IMR-90 (cell line): ENCODE measurements at regions not wholly inside any gene's neighbourhood (a gene's known extent, or its start where the extent isn't known, plus 50 kb on each side); places are given as distances from the start of the nearest gene placed in this dataset.

Experiments used
- ATAC-seq: fragments of 200-7000 bp; cut with Tn5 transposase; 2 replicates; pipeline ENCODE4 v1.9.1; 2020; ENCODE audit warnings: low read depth, mild to moderate bottlenecking, moderate library complexity
- BruUV-seq: library from RNA; stranded (reverse); fragments of 400-500 nt; replicated peaks from 2 replicates; lab custom pipeline; 2021; lab: Mats Ljungman, UMichigan
- CTCF ChIA-PET: fragments of 300-600 bp; formaldehyde crosslinking; extraction: SDS; loops from one replicate; lab custom pipeline; 2021; ENCODE audit warnings: antibody characterized with exemption; lab: Yijun Ruan, JAX
- POLR2A ChIA-PET: fragments of 300-600 bp; sonication (Branson Sonifier 250); formaldehyde crosslinking; loops from one replicate; lab custom pipeline; 2022; ENCODE audit warnings: antibody characterized with exemption; ENCODE audit not compliant: unreplicated experiment; lab: Charles Lee
- DNase-seq: peaks from one replicate; pipeline ENCODE4 v3.0.0; 2013
- H2AFZ ChIP-seq: replicated peaks from 2 replicates; pipeline ENCODE3; 2013; ENCODE audit warnings: low read length, mild to moderate bottlenecking; ENCODE audit not compliant: poor library complexity
- H2AK5ac ChIP-seq: 2 replicates; pipeline ENCODE4 v1.6.1; 2013; ENCODE audit warnings: low read depth, low read length, inconsistent platforms
- H2AK9ac ChIP-seq: replicated peaks from 2 replicates; pipeline ENCODE3; 2013; ENCODE audit warnings: mild to moderate bottlenecking, low read depth, low read length, moderate library complexity; ENCODE audit not compliant: poor library complexity
- H2BK120ac ChIP-seq: 2 replicates; pipeline ENCODE4 v1.6.1; 2013; ENCODE audit warnings: low read depth, low read length, inconsistent platforms
- H2BK15ac ChIP-seq: 3 replicates; pipeline ENCODE4 v1.6.1; 2013; ENCODE audit warnings: low read depth, low read length, inconsistent platforms
- H2BK20ac ChIP-seq: 2 replicates; pipeline ENCODE4 v1.6.1; 2013; ENCODE audit warnings: low read depth, mild to moderate bottlenecking, inconsistent platforms, low read length, moderate library complexity
- H2BK5ac ChIP-seq: 2 replicates; pipeline ENCODE4 v1.6.1; 2013; ENCODE audit warnings: mild to moderate bottlenecking, low read depth, low read length, inconsistent platforms; ENCODE audit not compliant: poor library complexity, severe bottlenecking
- H3K14ac ChIP-seq: replicated peaks from 2 replicates; pipeline ENCODE4 v1.6.1; 2013; ENCODE audit warnings: low read depth, low read length, inconsistent platforms
- H3K18ac ChIP-seq: 2 replicates; pipeline ENCODE4 v1.6.1; 2013; ENCODE audit warnings: low read depth, low read length, control low read depth
- H3K23ac ChIP-seq: 2 replicates; pipeline ENCODE4 v1.6.1; 2013; ENCODE audit warnings: low read depth, low read length, inconsistent platforms
- H3K27ac ChIP-seq: 2 replicates; pipeline ENCODE4 v1.5.1; 2013; ENCODE audit warnings: mild to moderate bottlenecking, control low read depth, low read length; ENCODE audit not compliant: insufficient read depth
- H3K27me3 ChIP-seq: 2 replicates; pipeline ENCODE4 v1.6.1; 2013; ENCODE audit warnings: low read length; ENCODE audit not compliant: control insufficient read depth, insufficient read depth
- H3K36me3 ChIP-seq: 2 replicates; pipeline ENCODE4 v1.6.1; 2013; ENCODE audit warnings: low read length, mixed read lengths; ENCODE audit not compliant: control insufficient read depth, insufficient read depth
- H3K4ac ChIP-seq: 2 replicates; pipeline ENCODE4 v1.6.1; 2013; ENCODE audit warnings: low read depth, low read length, inconsistent platforms
- H3K4me1 ChIP-seq: 2 replicates; pipeline ENCODE4 v1.6.1; 2013; ENCODE audit warnings: low read length, mixed read lengths; ENCODE audit not compliant: control insufficient read depth, insufficient read depth
- H3K4me2 ChIP-seq: 2 replicates; pipeline ENCODE4 v1.6.1; 2013; ENCODE audit warnings: low read depth, mild to moderate bottlenecking, control low read depth, low read length, moderate library complexity
- H3K4me3 ChIP-seq: 2 replicates; pipeline ENCODE4 v1.5.1; 2013; ENCODE audit warnings: low read depth, mild to moderate bottlenecking, control low read depth, low read length, moderate library complexity; ENCODE audit not compliant: insufficient read depth
- H3K56ac ChIP-seq: 2 replicates; pipeline ENCODE4 v1.6.1; 2013; ENCODE audit warnings: low read length, inconsistent platforms; ENCODE audit not compliant: insufficient read depth; ENCODE audit errors: extremely low read depth
- H3K79me1 ChIP-seq, 2 experiments: 2 replicates each; pipeline ENCODE4 v1.6.1; 2013; ENCODE audit warnings: low read length in 2 of 2, inconsistent platforms in 1 of 2, low read depth in 1 of 2
- H3K9ac ChIP-seq: 2 replicates; pipeline ENCODE4 v1.6.1; 2013; ENCODE audit warnings: low read depth, low read length, control low read depth
- H3K9me1 ChIP-seq: 2 replicates; pipeline ENCODE4 v1.6.1; 2013; ENCODE audit warnings: low read length, inconsistent platforms; ENCODE audit not compliant: insufficient read depth
- H3K9me3 ChIP-seq: 2 replicates; pipeline ENCODE4 v1.6.1; 2013; ENCODE audit warnings: low read length; ENCODE audit not compliant: control insufficient read depth, insufficient read depth
- H4K20me1 ChIP-seq: 2 replicates; pipeline ENCODE4 v1.6.1; 2013; ENCODE audit warnings: low read length, inconsistent platforms; ENCODE audit not compliant: insufficient read depth
- H4K5ac ChIP-seq: 2 replicates; pipeline ENCODE4 v1.6.1; 2013; ENCODE audit warnings: mild to moderate bottlenecking, low read depth, low read length, control low read depth
- H4K8ac ChIP-seq, 2 experiments: 2 replicates each; pipeline ENCODE4 v1.6.1; 2013; ENCODE audit warnings: low read depth in 2 of 2, low read length in 2 of 2, control low read depth in 1 of 2, inconsistent platforms in 1 of 2
- H4K91ac ChIP-seq: 2 replicates; pipeline ENCODE4 v1.6.1; 2013; ENCODE audit warnings: low read depth, low read length, inconsistent platforms; ENCODE audit not compliant: insufficient read depth
- CEBPB ChIP-seq: IDR thresholded peaks from 2 replicates; pipeline ENCODE4 v1.6.1; 2012; ENCODE audit warnings: low read depth, low read length, improper control_type of control experiment
- ELK1 ChIP-seq: fragments of 150-350 bp; IDR thresholded peaks from 2 replicates; pipeline ENCODE4 v1.6.1; 2016; ENCODE audit warnings: low read depth, mild to moderate bottlenecking, low read length, moderate library complexity, borderline replicate concordance
- FOS ChIP-seq: fragments of 150-350 bp; IDR thresholded peaks from 2 replicates; pipeline ENCODE4 v1.6.1; 2016; ENCODE audit warnings: low read depth, low read length
- MAFK ChIP-seq: IDR thresholded peaks from 2 replicates; pipeline ENCODE4 v1.6.1; 2012; ENCODE audit warnings: low read depth, low read length, improper control_type of control experiment
- NFE2L2 ChIP-seq: fragments of 150-350 bp; IDR thresholded peaks from 2 replicates; pipeline ENCODE4 v1.6.1; 2016; ENCODE audit warnings: low read depth, mild to moderate bottlenecking, low read length
- RCOR1 ChIP-seq: IDR thresholded peaks from 2 replicates; pipeline ENCODE4 v1.6.1; 2012; ENCODE audit warnings: mild to moderate bottlenecking, low read length, improper control_type of control experiment; ENCODE audit not compliant: insufficient replicate concordance
- USF2 ChIP-seq: fragments of 150-350 bp; IDR thresholded peaks from 2 replicates; pipeline ENCODE4 v1.6.1; 2017; ENCODE audit warnings: mild to moderate bottlenecking, antibody characterized with exemption, low read length, low read depth
- WGBS, 2 experiments: methylation state at CpG; one replicate each; pipeline versions ENCODE4 v1.1.5 to v1.1.7; 2013; ENCODE audit warnings: missing lambda C conversion rate in 2 of 2; ENCODE audit not compliant: insufficient read length in 1 of 2; ENCODE audit errors: extremely low coverage in 2 of 2; 5-methylcytosine and 5-hydroxymethylcytosine counted together
- dilution Hi-C: fragments of 300-500 bp; cut with HindIII; formaldehyde crosslinking; loops from one replicate; pipeline ENCODE4 v1.14.3; 2018; ENCODE audit warnings: low sequenced_read_pairs; ENCODE audit not compliant: unreplicated experiment
- in situ Hi-C: fragments of 300-500 bp; cut with MboI; formaldehyde crosslinking; loops from 3 replicates; pipeline ENCODE4 v1.14.3; 2019; ENCODE audit warnings: low sequenced_read_pairs, inconsistent platforms, mixed read lengths
- intact Hi-C: fragments of 100-400 bp; cut with micrococcal nuclease; formaldehyde crosslinking; loops from 2 replicates; pipeline ENCODE4 v1.10.0; 2022

- ATAC-seq (peak; percentile 78), DNase-seq (peak; percentile 95)
These were observed 839.6 kb upstream of the GOT2 start for GRCh38 chr16:59573528-59574271.

More at GRCh38 chr16:59573528-59574271, 839.6 kb upstream of the GOT2 start:
- peak overlapping the region; percentile 65; the same call in 1 of the 2 replicates for H3K56ac ChIP-seq
- H2AK9ac ChIP-seq, result no peak overlapping the region
- CTCF ChIA-PET, result interaction anchor here (0.6 kb wide), 1 partner anchor 56 kb away, joined by 4 read pairs; no protein-coding TSS in a partner anchor
- H3K9ac ChIP-seq, result no peak overlapping the region
- dilution Hi-C loops (no loop called here), in situ Hi-C loops (no loop called here), intact Hi-C loops (loop anchor here (2.0 kb wide), 2 partner anchors 19 to 61 kb away; no protein-coding TSS in a partner anchor)
- peak overlapping the region; percentile 75; the same call in 1 of the 2 replicates for H3K18ac ChIP-seq
- no peak overlapping the region for H2AK5ac ChIP-seq
- no peaks in the 10 kb centered on the region for H3K36me3 ChIP-seq
- no peak overlapping the region; the same call in 1 of the 2 replicates for H3K14ac ChIP-seq
- no peak overlapping the region for H3K27ac ChIP-seq
- POLR2A ChIA-PET, result no interaction called here
- H3K79me1 ChIP-seq, result no peaks in the 10 kb centered on the region
- H2BK120ac ChIP-seq, result peak overlapping the region; percentile 86; the same call in 1 of the 2 replicates
- peak overlapping the region; percentile 68 for H2BK20ac ChIP-seq
- H2BK5ac ChIP-seq, result peak overlapping the region; percentile 86
- H3K4me3 ChIP-seq, result no peak overlapping the region
- H3K9me3 ChIP-seq, result no peaks in the 10 kb centered on the region
- no CpG with 5 or more reads among the region's 5 CpGs for WGBS, 2 experiments
- no peak overlapping the region for H2AFZ ChIP-seq
- peak overlapping the region; percentile 64; the same call in 1 of the 2 replicates for H3K4ac ChIP-seq
- H3K27me3 ChIP-seq, result no peaks in the 10 kb centered on the region
- H4K5ac ChIP-seq, result peak overlapping the region; percentile 12; the same call in 1 of the 2 replicates
- H3K4me2 ChIP-seq, result peak overlapping the region; percentile 52; the same call in 1 of the 2 replicates
- no peak overlapping the region for H3K23ac ChIP-seq
- no peaks in the 10 kb centered on the region for H4K20me1 ChIP-seq
- TF ChIP-seq FOS (peak; percentile 54; the same call in 1 of the 2 replicates), RCOR1 (no peak), CEBPB (peak; percentile 94), MAFK (peak; percentile 49; the same call in 1 of the 2 replicates), NFE2L2 (peak; percentile 78), USF2 (no peak), ELK1 (no peak)
- H3K4me1 ChIP-seq, result peaks cover 2% of the 10 kb centered on the region; the same call in 1 of the 2 replicates
- peak overlapping the region; percentile 65; the same call in 1 of the 2 replicates for H4K91ac ChIP-seq
- H4K8ac ChIP-seq, result peak overlapping the region in 1 of 2 experiments; percentile 6; a peak in 2 of 4 replicates
- no peaks in the 10 kb centered on the region for H3K9me1 ChIP-seq
- BruUV-seq, result no TSS peak
- H2BK15ac ChIP-seq, result no peak overlapping the region; the same call in 2 of the 3 replicates
